GM19395 (cell line): ENCODE measurements at regions not wholly inside any gene's neighbourhood (a gene's known extent, or its start where the extent isn't known, plus 50 kb on each side); places are given as distances from the start of the nearest gene placed in this dataset.
"Not testable (repeated sequence)": the region's sequence is repeated elsewhere in the genome, so short reads cannot be mapped to it uniquely, and the experiment has no call there.

ENCODE experiments used
- ATAC-seq: cut with Tn5 transposase; IDR thresholded peaks from one replicate; pipeline ENCODE4 v1.9.1; 2021; ENCODE audit warnings: mild to moderate bottlenecking, moderate library complexity; ENCODE audit not compliant: unreplicated experiment

DNA sequence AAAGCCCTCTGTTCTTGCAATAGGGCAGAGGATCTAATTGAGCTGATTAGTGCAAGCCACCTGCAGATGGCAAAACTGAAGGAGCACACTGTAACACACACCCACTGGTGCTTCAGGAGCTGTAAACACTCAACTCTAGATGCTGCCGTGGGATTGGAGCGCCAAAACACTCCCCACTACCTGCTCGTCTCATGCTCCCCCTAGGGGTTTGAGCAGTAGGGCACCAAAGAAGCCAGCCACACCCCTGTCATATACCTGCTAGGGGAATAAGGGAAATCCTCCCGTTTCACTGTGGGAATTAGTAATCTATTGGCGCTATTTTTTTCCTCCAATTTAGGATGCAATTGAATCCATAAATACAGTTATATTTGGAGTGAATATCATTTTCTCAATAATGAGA lies 360.2 kb downstream of the GLUD2 start:
- no peak for ATAC-seq

DNA sequence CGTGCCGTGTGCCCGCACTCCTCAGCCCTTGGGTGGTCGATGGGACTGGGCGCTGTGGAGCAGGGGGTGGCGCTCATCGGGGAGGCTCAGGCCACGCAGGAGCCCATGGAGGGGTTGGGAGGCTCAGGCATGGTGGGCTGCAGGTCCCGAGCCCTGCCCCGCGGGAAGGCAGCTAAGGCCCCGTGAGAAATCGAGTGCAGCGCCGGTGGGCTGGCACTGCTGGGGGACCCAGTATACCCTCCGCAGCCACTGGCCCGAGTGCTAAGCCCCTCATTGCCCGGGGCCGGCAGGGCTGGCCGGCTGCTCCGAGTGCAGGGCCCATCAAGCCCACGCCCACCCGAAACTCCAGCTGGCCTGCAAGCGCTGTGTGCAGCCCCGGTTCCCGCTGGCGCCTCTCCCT lies 384.1 kb downstream of the GLUD2 start:
- ATAC-seq: not testable (repeated sequence)

DNA sequence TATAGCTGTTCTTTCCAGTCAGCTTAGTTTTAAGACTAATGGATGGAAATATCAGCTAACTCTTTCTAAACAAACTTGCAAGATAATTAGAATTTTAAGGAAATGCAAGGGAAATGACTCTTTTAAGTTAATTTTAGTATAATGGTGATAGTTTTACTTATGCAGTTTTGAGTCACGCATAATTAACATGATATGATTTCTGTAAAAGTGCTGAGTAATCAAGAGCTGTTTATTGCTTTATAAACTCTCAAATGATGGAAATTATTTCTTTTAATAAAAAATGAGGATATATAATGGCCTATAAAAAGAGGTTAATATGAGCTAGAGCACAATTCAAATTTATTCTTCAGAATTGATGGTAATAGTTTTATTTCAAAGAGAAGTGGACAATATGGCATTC lies 385.9 kb downstream of the GLUD2 start:
- ATAC-seq: no peak

DNA sequence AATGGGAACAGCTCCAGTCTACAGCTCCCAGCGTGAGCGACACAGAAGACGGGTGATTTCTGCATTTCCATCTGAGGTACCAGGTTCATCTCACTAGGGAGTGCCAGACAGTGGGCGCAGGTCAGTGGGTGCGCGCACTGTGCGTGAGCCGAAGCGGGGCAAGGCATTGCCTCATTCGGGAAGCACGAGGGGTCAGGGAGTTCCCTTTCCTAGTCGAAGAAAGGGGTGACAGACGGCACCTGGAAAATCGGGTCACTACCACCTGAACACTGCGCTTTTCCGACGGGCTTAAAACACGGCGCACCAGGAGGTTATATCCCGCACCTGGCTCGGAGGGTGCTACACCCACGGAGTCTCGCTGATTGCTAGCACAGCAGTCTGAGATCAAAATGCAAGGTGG lies 390.3 kb downstream of the GLUD2 start:
- ATAC-seq: not testable (repeated sequence)

DNA sequence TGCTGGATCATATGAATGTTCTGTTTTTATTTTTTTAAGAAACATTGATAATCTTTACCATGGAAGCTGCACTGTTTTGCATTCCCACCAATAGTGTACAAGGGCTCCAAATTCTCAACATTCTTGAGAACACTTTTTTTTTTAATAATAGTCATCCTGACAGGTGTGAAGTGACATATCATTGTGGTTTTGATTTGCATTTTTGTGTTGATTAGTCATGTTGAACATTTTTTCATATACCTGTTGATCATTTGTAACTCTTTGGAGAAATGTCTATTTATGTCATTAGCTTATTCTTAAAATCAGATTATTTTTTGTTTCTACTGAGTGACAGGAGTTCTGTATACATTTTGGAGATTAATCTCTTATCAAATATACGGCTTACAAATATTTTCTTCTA lies 408.5 kb downstream of the GLUD2 start:
- peak; percentile 51 for ATAC-seq

DNA sequence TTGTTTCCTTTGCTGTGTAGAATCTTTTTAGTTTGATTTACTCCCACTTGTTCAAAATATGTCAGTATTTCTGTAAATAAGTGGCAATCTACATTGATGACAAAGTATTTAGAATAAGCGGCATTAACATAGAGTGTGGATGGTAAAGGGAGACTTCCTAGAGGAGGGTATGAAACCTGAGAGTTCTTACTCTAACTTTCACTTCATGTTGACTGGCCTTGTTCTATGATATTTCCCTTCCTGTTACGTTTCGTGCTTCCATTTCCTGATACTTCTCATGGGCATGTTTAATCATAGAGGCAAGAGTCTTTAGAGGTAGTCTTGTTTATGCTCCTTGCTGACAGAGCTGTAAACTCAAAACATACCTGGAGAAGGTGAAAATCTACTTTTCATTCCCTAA lies 408.9 kb downstream of the GLUD2 start:
- peak; percentile 91 for ATAC-seq

DNA sequence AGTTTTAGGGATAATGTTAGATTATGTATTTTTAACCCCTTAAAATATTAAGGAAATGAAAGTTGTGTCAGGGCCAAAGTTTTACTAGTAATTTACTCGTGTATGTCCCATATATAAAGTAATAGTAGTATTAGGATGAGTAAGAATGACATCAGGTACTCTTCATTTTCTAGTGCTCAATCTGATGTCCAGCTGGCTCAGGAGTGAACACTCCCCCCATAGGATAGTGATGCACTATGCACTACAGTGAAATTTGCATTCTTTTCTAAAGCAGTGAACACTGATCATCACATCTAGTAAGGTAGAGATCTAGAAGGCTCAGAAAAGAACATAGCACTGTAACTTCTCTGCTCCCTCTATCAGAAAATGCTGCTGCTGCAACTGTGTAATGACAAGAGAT lies 409.7 kb downstream of the GLUD2 start:
- ATAC-seq: no peak

DNA sequence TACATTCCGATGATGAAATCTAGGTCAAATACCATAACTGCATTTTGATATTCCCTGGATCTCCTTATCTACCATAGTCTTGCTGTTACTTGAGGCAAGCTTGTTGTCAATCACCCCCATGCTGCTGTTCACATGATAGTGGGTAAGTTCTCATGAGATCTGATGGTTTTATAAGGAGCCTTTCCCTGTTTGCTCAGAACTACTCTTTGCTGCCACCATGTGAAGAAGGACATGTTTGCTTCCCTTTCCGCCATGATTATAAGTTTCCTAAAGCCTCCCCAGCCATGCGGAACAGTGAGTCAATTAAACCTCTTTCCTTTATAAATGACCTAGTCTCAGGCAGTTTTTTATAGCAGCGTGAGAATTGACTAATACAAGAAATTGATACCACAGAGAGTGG lies 432.0 kb downstream of the GLUD2 start:
- no peak for ATAC-seq

DNA sequence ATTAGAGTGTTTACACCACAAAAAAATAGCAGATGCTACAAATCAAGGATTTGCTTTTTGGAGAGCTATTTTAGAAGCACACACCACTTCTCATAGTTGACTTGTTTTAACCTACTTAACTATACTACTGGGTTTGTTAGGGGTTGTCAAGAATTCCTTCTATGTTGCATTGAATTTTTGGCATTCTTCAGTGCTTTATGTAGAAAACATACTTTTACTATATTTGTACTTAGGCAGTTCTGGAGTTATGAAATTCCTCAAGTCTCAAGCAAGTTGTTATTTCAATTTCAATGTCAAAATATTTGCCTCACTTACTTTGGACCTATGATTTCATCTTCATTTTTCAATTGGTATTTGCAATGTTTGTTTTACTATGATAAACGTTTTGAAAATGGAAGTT lies 449.6 kb downstream of the GLUD2 start:
- ATAC-seq: no peak

DNA sequence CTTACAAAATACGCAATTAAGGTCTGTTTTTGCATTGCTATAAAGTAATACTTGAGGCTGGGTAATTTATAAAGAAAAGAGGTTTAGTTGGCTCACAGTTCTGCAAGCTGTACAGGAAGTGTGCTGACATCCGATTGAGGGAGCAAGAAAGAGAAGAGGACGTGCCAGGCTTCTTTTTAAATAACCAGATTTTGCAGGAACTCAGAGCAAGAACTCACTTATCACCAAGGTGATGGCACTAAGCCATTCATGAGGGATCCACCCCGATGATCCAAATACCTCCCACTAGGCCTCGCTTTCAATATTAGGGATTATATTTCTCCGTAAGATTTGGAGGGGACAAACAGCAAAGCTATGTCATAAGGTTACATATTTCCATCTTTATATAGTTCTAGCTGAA lies 456.7 kb downstream of the GLUD2 start:
- no peak for ATAC-seq

DNA sequence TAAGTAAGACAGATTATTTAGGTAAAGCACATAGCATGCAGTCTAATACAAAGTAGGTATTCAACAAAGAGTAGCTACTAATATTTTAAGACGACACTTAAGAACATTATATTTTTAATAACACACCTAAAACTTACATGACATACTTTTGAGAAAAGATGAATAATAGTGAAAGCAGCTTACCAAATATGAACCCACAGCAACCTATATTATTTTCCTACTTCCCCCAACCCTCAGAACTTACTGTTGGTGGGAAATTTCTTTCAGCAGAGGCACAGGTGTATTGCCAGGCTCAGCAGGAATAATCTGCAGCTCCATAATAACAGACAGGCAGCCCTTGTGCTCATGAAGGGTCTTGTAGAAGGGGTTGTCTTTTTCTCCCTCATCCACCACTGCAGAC lies 498.9 kb downstream of the GLUD2 start:
- ATAC-seq: peak; percentile 51

DNA sequence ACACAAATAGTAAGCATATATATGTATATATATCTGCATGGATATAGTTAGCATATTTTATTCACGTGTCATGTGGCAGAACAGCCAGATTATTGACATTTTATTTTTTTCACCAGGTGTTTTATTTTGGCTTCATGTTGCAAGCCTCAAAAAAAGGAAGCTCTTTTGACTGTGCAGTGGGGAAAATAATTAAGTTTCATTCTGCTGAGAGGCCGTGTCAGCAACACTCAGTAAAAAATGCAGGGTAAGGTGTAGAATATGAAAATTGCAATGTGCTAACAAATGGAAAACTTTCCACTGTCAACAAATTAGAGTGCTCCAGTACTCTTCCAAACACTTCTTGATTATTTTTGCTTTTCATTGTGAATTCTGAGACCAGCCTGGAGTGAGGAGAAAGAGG lies 511.5 kb downstream of the GLUD2 start:
- no peak for ATAC-seq

DNA sequence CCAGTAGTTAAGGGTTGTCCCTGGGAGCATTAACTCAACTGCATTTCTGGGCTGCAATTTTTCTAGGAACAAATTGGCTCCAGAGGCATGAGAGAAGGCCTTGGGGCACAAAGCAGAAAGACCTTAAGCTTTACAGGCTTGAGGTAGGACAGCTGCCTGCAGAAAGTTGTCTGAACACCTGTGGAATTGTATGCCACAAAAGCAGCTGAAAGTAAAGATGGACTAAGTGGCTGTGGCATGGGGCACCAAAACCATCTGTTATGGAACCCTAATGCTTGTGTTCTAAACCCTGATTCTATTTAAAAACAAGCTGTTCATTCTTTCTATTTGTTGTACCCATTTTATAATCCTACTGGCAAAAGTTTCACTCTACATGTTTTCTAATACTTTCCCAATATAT lies 515.2 kb downstream of the GLUD2 start:
- ATAC-seq: no peak

DNA sequence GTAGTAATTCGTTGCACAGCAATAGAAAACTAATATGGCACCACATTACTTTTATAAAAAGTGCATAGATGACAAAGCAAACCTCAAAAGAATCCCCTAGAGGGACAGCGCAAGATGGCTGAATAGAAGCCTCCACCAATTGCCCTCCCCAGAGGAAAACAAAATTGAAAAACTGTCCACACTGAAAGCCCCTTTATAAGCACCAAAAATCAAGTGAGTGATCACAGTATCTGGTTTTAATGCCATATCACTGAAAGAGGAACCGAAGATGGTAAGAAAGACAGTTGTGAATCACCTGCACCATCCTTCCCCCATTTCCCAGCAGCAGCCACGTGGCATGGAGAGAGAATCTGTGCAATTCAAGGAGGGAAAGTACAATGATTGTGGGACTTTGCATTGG lies 522.2 kb downstream of the GLUD2 start:
- peak; percentile 77 for ATAC-seq

DNA sequence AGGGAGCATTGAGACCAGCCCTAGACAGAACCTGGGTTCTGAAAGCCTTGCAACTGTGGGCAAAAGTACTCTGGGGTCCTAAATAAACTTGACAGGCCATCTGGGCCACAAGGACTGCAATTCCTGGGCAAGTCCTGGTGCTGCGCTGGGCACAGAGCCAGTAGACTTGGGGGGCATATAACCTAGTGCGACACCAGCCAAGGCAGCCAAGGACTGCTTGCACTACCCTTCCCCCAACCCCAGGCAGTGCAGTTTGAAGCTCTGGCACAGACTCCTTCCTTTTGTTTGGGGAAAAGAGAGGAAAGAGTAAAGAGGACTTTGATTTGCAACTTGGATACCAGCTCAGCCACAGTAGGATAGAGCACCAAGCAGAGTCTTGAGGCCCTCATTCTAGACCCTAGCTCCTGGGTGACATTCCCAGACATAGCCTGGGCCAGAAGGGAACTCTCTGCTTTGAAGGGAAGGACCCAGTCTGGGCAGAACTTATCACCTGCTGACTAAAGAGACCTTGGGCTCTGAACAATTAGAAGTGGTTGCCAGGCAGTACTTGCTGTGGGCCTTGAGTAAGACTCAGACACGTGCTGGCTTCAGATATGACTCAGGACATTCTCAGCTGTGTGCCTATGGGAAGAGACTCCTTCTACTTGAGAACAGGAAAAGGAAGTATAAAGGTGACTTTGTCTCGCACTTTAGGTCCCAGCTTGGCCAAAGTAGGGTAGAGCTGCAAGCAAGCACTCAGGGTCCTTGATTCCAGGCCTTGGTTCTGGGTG lies 522.8 kb downstream of the GLUD2 start:
- ATAC-seq: peak; percentile 79

DNA sequence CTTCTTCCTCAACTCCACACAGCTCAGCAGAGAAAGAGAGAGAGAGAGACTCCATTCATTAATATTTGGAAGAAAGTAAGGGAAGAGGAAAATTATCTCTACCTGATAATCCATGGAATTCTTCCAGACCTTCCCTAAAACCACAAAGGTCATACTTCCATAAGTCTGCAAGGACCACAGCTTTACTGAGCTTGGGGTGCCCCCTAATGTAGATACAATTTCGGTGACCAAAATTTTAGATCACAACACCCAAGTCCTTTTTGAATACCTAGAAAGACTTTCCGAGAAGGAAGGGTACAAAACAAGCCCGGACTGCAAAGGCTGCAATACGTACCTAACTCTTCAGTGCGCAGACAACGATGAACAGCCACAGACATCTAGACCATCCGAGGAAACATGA lies 523.9 kb downstream of the GLUD2 start:
- no peak for ATAC-seq

DNA sequence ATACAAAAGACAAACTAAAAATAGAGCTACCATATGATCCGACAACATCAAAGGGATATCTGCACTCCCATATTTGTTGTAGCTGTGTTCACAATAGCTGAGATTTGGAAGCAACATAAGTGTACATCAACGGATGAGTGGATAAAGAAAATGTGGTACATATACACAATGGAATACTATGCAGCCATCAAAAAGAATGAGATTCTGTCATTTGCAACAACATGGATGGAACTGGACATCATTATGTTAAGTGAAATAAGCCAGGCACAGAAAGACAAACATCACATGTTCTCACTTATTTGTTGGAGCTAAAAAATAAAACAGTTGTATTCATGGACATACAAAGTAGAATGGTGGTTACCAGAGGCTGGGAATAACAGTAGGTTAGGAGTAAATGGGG lies 527.0 kb downstream of the GLUD2 start:
- ATAC-seq: not testable (repeated sequence)

DNA sequence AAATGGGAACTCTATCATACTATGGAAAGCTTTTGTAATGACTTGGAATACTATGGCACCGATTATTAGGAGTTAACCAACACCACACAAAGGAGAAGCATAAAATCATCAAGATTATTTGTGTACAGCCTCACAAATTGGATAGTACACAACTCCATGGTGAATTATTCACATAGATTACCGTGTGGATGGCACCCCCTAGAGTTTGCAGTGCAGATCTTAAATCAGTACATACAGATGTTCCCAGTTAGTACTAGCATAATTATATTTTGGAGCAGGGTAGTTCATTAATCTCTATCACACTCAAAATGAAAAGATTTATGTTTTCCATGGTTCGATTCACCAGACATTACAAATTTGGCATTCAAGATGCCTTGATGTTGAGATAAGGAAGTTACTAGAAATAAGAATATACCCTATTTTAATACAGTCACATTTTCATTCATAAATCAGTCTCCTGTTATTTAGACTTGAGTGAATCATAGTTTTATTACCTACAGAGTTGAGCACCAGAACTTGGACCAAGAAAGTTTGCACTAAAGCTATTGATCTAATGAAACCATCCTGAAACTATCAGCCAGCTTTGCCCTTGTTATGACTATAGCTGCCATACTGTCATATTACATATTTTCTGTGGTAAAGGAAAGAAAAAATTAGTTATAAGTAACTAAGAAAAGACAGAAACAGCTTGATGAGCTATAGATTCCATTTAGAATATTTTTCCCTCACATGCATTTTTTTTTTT lies 531.8 kb downstream of the GLUD2 start:
- peak; percentile 90 for ATAC-seq

DNA sequence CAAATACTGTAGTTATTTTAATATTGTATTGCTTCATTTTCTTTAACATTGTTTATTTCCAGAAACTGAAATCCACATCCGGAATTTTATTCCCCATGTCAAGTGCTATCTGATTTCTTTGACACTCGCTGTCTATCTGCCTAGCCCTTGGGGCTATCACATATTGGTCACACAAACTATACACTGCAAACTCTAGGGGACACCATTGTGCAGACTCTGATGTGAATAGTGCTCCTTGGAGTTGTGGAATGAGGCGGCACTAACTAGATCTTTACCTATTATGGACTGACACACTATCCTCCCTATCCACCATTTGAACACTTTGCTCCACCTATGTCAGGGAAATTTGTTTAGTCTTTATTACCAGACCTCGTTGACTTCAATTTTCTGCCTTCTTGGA lies 534.5 kb downstream of the GLUD2 start:
- no peak for ATAC-seq

DNA sequence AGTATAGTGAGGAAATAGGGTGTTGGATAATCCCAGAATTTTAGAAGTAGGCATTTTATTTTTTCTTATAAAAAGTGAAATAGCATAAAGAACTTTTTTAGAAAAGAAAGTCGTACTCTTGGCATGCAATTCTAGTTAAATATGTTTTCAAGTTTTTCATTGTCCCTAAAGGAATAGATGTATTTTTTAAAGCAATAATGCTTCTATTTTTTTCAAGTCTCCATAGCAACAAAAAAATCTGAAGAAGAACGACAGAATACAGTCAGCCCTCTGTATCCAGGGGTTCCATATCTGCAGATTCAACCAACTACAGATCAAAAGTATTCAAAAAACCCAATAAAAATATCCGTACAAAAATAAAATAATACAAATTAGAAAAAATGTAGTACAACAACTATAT lies 538.2 kb downstream of the GLUD2 start:
- no peak for ATAC-seq

DNA sequence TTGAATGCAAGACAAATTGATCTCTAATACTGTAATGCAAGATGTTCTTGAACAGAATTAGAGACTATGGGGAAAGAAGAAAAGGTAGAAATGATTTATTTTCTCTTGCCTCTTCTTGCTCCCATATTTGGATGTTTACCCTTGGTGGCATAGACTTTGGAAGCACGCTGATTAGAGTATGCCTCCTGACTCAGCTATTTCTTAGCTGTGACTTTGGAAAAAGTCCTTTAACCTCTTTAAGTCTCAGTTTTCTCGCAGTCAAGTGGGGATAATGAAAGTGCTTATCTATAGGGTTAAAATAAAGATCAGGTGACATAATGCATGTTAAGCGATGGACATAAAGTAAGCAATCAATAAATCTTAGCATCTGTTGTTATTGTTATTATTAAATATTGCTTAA lies 545.5 kb downstream of the GLUD2 start:
- ATAC-seq: no peak

DNA sequence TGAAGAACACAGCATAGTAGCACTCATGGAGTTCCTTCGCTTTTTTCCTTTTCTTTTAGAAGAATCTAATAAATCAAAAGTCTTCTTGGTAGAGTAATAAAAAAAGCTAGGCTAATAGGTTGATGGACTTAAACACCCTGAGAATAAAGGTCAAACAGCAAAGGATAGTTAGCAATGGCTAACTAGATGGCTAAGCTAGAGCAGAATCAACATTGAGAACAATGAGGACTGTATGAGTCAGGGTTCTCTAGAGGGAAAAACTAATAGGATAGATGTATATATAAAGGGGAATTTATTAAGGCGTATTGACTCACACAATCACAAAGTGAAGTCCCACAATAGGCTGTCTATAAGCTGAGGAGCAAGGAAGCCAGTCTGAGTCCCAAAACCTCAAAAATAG lies 550.9 kb downstream of the GLUD2 start:
- no peak for ATAC-seq

DNA sequence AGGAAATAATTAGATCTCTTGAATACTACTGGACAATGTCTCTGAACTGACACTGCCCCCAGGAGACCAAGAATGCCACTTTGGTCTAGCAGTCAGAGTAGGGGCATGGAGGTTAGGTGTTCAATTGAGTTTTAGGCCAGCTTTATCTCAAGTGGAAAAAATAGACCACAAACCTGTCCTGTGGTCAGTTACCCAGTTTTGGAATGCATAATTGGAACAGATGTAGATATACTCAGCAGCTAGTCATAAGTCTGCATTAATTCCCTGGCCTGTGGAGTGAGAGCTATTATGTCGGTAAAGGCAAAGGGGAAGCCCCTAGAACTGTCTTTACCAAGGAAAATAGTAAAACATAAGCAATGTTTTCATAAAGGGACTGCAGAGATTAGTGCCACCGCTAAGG lies 587.7 kb downstream of the GLUD2 start:
- ATAC-seq: no peak
